ENCODE measurements at regions not wholly inside any gene's neighbourhood (a gene's known extent, or its start where the extent isn't known, plus 50 kb on each side); places are given as distances from the start of the nearest gene placed in this dataset.

GRCh38 chr20:50242548-50242862, 51.9 kb downstream of the CEBPB start:
- no peak for DNase-seq (ENCODE audit: extremely low read depth, low read depth)
- TF ChIP-seq CTCF (IDR thresholded peaks at IDR 0.05; ENCODE audit: low read depth, low read length), result no peak

GRCh38 chr20:50242863-50243609, 52.4 kb downstream of the CEBPB start:
- no peak for DNase-seq (ENCODE audit: extremely low read depth, low read depth)
- TF ChIP-seq CTCF (IDR thresholded peaks at IDR 0.05; ENCODE audit: low read depth, low read length), result no peak

GRCh38 chr20:50243610-50244351, 53.2 kb downstream of the CEBPB start:
- no peak for TF ChIP-seq CTCF (IDR thresholded peaks at IDR 0.05; ENCODE audit: low read depth, low read length)
- DNase-seq (ENCODE audit: extremely low read depth, low read depth), result no peak

- DNase-seq (ENCODE audit: extremely low read depth, low read depth), result no peak
These were observed 53.9 kb downstream of the CEBPB start for GRCh38 chr20:50244352-50245149.

GRCh38 chr20:50245498-50246366, 55.1 kb downstream of the CEBPB start:
- TF ChIP-seq CTCF (IDR thresholded peaks at IDR 0.05; ENCODE audit: low read depth, low read length), result no peak
- DNase-seq (ENCODE audit: extremely low read depth, low read depth), result peak; percentile 56

More at GRCh38 chr20:50244352-50245149, 53.9 kb downstream of the CEBPB start:
- no peak for TF ChIP-seq CTCF (IDR thresholded peaks at IDR 0.05; ENCODE audit: low read depth, low read length)

- no peak for DNase-seq (ENCODE audit: extremely low read depth, low read depth)
- TF ChIP-seq CTCF (IDR thresholded peaks at IDR 0.05; ENCODE audit: low read depth, low read length), result no peak
These were observed 56.0 kb downstream of the CEBPB start for GRCh38 chr20:50246367-50247195.
